ENCODE measurements at regions not wholly inside any gene's neighbourhood (a gene's known extent, or its start where the extent isn't known, plus 50 kb on each side); places are given as distances from the start of the nearest gene placed in this dataset.

DNA sequence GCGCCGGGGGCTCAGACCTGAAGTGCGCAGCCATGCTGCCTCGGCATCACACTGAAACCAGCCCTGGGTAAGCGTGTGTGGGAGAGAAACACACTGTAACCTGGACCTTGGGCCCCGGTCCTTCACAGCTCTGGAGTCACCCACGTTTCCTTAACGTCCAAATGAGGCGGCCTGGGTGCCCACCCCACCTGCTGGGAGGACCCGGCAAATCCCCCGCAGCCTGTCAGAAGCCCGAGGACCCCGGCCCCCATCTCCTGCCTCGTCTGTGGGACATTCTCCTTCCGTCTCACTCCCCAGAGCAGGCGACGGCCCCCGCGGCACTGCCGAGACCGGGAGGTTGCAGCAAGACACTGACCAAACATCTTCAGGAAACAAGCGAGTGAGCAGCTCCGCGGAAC, 66.5 kb upstream of the GALNT9 start:
- TF ChIP-seq, protein P1, sequence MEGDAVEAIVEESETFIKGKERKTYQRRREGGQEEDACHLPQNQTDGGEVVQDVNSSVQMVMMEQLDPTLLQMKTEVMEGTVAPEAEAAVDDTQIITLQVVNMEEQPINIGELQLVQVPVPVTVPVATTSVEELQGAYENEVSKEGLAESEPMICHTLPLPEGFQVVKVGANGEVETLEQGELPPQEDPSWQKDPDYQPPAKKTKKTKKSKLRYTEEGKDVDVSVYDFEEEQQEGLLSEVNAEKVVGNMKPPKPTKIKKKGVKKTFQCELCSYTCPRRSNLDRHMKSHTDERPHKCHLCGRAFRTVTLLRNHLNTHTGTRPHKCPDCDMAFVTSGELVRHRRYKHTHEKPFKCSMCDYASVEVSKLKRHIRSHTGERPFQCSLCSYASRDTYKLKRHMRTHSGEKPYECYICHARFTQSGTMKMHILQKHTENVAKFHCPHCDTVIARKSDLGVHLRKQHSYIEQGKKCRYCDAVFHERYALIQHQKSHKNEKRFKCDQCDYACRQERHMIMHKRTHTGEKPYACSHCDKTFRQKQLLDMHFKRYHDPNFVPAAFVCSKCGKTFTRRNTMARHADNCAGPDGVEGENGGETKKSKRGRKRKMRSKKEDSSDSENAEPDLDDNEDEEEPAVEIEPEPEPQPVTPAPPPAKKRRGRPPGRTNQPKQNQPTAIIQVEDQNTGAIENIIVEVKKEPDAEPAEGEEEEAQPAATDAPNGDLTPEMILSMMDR (IDR thresholded peaks at IDR 0.05): no peak
- no peak for TF ChIP-seq POLR2A (IDR thresholded peaks at IDR 0.05)

All from body of pancreas (tissue), 4 donors.